ENCODE measurements at regions not wholly inside any gene's neighbourhood (a gene's known extent, or its start where the extent isn't known, plus 50 kb on each side); places are given as distances from the start of the nearest gene placed in this dataset.
"Not testable (repeated sequence)": the region's sequence is repeated elsewhere in the genome, so short reads cannot be mapped to it uniquely, and the experiment has no call there.

DNA sequence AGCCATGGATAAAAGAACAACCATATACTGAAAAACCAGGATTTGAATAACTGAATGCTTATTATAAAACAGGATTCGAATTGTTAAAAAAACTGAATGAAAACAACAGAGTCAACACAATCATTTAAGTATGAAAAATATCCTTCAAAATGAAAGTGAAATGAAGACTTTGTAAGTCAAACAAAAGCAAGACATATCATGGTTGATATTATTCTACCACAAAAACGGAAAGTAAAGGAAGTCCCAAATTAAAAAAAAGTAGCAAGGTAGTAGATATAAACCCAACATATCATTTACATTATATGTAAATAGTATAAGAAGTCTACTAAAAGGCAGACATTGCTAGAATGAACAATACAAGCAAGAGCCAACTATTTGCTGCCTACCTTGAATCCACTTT is 63.1 kb upstream of the POTEC start:
- Mint-ChIP-seq H3K27ac (ENCODE audit: low read depth) (peak overlapping the region; percentile 71), H3K4me1 (peaks cover 23% of the 10 kb centered on the region), H3K4me3 (peak overlapping the region; percentile 56)
- H3K27me3 Mint-ChIP-seq; H3K36me3 Mint-ChIP-seq (ENCODE audit: insufficient read depth); ATAC-seq (replicated peaks; ENCODE audit: extremely low read depth, poor library complexity, severe bottlenecking); DNase-seq (ENCODE audit: low spot score in 2 of 2); H3K9me3 Mint-ChIP-seq: not testable (repeated sequence)

DNA sequence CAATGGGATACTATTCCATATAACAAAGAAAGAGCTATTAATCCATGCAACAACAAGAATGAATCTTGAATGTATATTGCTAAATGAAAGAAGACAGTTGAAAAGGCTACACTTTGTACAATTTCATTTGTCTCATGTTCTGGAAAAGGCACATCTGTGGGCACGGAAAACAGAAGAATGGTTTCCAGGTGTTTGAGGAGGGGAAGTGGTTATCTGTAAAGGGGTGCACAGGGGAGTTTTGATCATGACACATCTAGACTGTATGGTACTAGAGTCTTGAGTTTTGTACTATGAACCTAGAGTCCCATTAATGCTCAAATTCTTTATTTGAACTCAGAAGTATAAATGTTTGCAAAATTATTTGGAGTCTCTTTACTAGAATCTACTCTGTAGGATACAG is 64.0 kb upstream of the POTEC start:
- not testable (repeated sequence) for DNase-seq (ENCODE audit: low spot score in 2 of 2); H3K9me3 Mint-ChIP-seq; H3K27me3 Mint-ChIP-seq; ATAC-seq (replicated peaks; ENCODE audit: extremely low read depth, poor library complexity, severe bottlenecking); H3K4me3 Mint-ChIP-seq; H3K36me3 Mint-ChIP-seq (ENCODE audit: insufficient read depth)
- Mint-ChIP-seq H3K4me1 (peaks cover 23% of the 10 kb centered on the region), H3K27ac (ENCODE audit: low read depth) (peak overlapping the region; percentile 71)

DNA sequence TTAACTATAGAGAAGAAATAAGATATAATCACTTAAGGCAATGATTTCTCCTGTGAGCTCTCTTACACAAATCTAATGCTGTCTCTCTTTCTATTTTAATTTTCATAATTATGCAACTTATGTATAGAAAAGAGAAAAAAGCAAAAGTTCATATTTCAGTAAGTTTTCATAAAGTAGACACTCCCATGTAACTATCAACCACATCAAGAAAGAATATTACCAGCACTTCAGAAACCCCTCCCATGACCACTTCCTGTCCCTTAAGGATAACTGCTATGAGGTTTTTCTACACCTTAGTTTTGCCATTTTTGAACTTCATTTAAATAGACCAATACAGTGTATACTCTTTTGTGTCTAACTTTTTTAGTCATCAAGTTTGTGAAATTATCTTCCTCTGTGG is 69.0 kb upstream of the POTEC start:
- Mint-ChIP-seq H3K27ac (ENCODE audit: low read depth) (peak overlapping the region; percentile 53), H3K4me1 (peaks cover 15% of the 10 kb centered on the region)
- DNase-seq (ENCODE audit: low spot score in 2 of 2); H3K9me3 Mint-ChIP-seq; H3K36me3 Mint-ChIP-seq (ENCODE audit: insufficient read depth); H3K27me3 Mint-ChIP-seq; H3K4me3 Mint-ChIP-seq: not testable (repeated sequence)
- ATAC-seq (replicated peaks; ENCODE audit: extremely low read depth, poor library complexity, severe bottlenecking): peak; percentile 98

DNA sequence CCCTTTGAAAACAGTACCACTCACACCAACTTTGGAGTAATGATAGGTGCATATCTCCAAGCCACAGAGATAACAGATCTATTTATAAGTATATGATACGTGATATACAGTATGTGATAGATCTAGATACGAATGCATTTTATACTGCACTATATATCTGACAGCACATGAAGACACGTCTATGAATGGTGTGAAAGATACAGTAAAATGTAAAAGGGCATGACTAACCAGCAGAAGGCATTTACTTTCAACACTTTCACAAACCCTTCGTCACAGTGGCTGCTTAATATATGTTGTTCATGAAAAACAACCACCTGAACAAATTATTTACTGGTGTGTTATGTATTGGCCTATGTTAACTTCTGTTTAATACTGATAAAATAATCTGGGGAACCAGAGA is 71.1 kb upstream of the POTEC start:
- Mint-ChIP-seq H3K9me3 (peaks cover 12% of the 10 kb centered on the region), H3K4me1 (peaks cover 13% of the 10 kb centered on the region)
- not testable (repeated sequence) for H3K27me3 Mint-ChIP-seq; H3K27ac Mint-ChIP-seq (ENCODE audit: low read depth); DNase-seq (ENCODE audit: low spot score in 2 of 2); ATAC-seq (replicated peaks; ENCODE audit: extremely low read depth, poor library complexity, severe bottlenecking); H3K36me3 Mint-ChIP-seq (ENCODE audit: insufficient read depth); H3K4me3 Mint-ChIP-seq

DNA sequence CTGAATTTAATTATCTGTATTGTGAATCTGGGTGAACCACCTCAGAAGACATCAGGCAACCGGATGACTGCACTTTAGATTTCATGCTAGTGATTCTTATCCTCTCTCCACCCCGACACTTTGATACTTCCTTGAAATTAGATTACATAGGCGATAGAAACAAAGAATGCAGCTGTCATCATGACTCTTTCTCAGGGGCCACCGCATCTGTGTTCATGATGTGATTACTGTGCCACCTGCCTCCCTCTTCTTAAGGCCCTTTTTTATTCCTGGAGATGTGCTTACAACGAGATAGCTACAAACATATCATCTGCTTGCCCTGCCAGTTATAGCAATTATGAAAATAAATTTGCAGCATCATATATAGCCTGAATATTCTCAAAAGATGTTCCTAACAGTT is 83.9 kb upstream of the POTEC start:
- not testable (repeated sequence) for H3K36me3 Mint-ChIP-seq (ENCODE audit: insufficient read depth); ATAC-seq (replicated peaks; ENCODE audit: extremely low read depth, poor library complexity, severe bottlenecking); H3K9me3 Mint-ChIP-seq; H3K4me3 Mint-ChIP-seq; H3K27me3 Mint-ChIP-seq; H3K4me1 Mint-ChIP-seq; H3K27ac Mint-ChIP-seq (ENCODE audit: low read depth); DNase-seq (ENCODE audit: low spot score in 2 of 2)

DNA sequence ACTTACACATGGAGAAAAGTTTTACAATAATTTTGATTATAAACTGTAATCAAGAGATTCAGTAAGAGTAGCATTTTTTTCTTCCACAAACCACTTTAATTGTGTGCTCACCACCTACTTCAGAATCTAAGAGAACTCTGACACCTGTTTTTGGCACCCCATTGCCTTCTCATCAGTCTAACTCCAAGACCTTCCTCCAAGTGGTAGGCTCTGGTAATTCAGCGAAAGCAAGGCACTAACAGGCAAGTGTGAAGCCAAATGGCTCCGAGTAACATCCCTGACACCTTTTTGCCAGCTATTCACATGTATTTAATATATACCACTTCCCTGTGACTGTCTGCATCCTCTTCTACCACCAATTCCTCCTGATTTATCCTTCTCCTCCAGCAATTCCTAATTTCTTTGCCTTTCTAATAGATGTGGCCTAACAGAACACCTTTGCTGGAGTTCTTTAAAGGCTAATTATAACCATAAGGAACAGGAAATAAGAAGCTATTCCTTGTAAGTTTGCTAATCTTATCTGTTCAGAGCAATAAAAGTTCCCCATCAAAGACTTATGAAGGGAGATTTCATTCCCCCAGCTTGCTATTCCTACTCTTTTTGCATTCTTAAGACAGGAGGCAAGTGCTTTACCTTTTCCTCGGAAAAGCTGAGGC is 85.1 kb upstream of the POTEC start:
- H3K4me1 Mint-ChIP-seq; H3K4me3 Mint-ChIP-seq; DNase-seq (ENCODE audit: low spot score in 2 of 2); ATAC-seq (replicated peaks; ENCODE audit: extremely low read depth, poor library complexity, severe bottlenecking); H3K9me3 Mint-ChIP-seq; H3K27me3 Mint-ChIP-seq; H3K27ac Mint-ChIP-seq (ENCODE audit: low read depth); H3K36me3 Mint-ChIP-seq (ENCODE audit: insufficient read depth): not testable (repeated sequence)

DNA sequence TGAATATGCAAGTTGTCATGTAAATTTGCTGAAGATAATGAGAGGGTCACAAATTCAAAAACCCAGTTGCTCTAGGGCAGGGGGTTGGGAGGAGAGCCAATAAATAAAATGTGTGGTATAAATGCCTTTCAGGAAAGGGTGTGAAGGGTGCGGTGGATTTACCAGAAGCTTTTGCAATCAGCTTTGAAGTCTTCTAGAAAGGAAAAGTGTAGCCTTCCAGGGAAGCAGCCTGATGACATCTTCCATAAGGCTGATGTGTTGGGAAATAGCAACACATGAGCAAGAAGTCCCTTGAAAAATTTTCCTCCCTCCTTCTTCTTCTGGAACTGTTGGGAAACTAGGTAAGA is 85.6 kb upstream of the POTEC start:
- H3K27ac Mint-ChIP-seq (ENCODE audit: low read depth); H3K9me3 Mint-ChIP-seq; H3K4me1 Mint-ChIP-seq; DNase-seq (ENCODE audit: low spot score in 2 of 2); H3K36me3 Mint-ChIP-seq (ENCODE audit: insufficient read depth); H3K27me3 Mint-ChIP-seq; H3K4me3 Mint-ChIP-seq; ATAC-seq (replicated peaks; ENCODE audit: extremely low read depth, poor library complexity, severe bottlenecking): not testable (repeated sequence)

DNA sequence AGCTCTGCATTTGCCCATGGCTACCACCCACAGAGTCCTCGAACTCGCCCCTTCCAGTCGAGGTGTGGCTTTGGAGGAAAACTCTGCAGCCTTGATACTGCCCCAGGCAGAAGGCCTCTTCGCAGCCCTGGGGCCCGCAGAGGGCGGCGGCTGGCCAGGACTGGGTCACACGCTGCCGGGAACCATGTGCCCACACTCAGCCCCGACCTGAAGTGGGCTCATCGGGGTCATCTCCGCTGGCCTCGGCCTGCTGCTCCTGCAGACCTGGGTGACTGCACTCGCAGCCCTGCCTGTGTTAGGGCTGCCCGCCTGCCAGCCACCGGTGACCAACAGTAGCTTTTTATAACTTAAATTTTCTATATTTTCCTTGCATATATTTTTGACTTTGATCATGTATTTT is 89.6 kb upstream of the POTEC start:
- ATAC-seq (replicated peaks; ENCODE audit: extremely low read depth, poor library complexity, severe bottlenecking); H3K27me3 Mint-ChIP-seq: not testable (repeated sequence)

DNA sequence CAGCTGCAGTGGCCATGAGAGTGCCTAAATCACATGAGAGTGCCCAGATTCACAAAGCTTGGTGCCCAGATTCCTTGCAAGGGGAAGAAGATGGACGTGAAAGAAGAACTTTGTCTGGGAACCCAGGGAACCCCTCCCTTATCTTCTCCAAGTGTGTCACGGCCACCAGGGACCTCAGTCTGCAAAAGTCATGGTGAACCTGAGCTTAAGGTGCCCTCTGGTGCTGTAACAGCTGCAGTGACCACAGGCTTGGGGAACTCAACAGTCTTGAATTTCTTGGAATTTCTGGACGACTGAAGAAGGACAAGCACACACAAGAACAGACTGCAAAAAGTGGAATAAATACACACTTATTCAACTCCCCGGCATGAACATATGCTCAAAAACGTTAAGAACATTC is 94.6 kb upstream of the POTEC start:
- H3K27me3 Mint-ChIP-seq: peaks cover 13% of the 10 kb centered on the region
- H3K9me3 Mint-ChIP-seq; DNase-seq (ENCODE audit: low spot score in 2 of 2); H3K4me3 Mint-ChIP-seq; H3K36me3 Mint-ChIP-seq (ENCODE audit: insufficient read depth); H3K27ac Mint-ChIP-seq (ENCODE audit: low read depth); H3K4me1 Mint-ChIP-seq: not testable (repeated sequence)
- ATAC-seq (replicated peaks; ENCODE audit: extremely low read depth, poor library complexity, severe bottlenecking): peak; percentile 45

More for the DNA sequence above, 89.6 kb upstream of the POTEC start:
- not testable (repeated sequence) for H3K9me3 Mint-ChIP-seq; H3K27ac Mint-ChIP-seq (ENCODE audit: low read depth); H3K4me3 Mint-ChIP-seq; DNase-seq (ENCODE audit: low spot score in 2 of 2); H3K4me1 Mint-ChIP-seq; H3K36me3 Mint-ChIP-seq (ENCODE audit: insufficient read depth)

DNA sequence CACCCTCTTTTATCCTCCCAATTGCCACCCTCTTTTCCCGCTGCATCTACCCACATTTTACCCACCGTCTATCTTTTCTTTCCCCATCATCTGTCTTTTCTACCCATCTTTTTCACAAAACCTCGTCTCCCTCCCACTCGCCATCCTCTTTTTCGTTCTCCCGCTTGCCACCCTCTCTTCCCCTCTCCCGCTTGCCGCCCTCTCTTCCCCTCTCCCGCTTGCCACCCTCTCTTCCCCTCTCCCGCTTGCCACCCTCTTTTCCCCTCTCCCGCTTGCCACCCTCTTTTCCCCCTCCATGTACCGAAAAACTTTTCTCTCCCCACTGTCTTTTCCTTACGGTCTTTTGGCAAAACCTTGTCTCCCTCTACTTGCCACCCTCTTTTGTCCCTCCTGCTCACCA is 97.7 kb upstream of the POTEC start:
- H3K4me1 Mint-ChIP-seq; H3K9me3 Mint-ChIP-seq; H3K36me3 Mint-ChIP-seq (ENCODE audit: insufficient read depth); DNase-seq (ENCODE audit: low spot score in 2 of 2); H3K4me3 Mint-ChIP-seq: not testable (repeated sequence)
- Mint-ChIP-seq H3K27ac (ENCODE audit: low read depth) (peak overlapping the region; percentile 53), H3K27me3 (peaks cover 13% of the 10 kb centered on the region)
- peak; percentile 35 for ATAC-seq (replicated peaks; ENCODE audit: extremely low read depth, poor library complexity, severe bottlenecking)

DNA sequence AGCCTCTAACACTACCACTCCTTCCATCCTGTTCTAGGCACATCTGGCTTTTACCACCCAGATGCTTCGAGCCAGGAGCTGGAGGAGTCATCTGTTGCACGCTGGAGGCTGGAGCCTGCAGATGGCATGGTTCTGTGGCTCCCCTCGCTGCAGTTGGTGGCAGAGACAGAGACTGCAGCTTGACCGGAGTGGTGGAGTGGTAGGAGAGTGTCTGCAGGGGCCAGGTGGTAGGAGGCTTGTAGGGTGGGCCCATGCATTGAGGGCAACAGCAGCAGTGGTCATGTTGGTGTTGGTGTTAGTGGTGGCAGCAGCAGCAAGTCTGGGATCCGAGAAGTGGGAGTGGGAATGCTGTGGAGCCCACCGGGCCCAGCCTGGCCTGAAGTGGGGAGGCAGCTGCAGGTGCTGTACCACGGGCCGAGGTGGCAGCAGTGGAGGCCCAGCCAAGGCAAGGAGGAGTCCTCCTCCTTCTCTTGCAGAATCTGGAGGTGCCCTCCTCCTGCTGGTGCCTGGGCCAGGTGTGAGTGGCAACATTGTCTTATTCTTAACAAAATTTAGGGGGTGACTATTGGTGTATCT is 100.4 kb upstream of the POTEC start:
- H3K36me3 Mint-ChIP-seq (ENCODE audit: insufficient read depth); ATAC-seq (replicated peaks; ENCODE audit: extremely low read depth, poor library complexity, severe bottlenecking); DNase-seq (ENCODE audit: low spot score in 2 of 2); H3K4me3 Mint-ChIP-seq; H3K27ac Mint-ChIP-seq (ENCODE audit: low read depth); H3K9me3 Mint-ChIP-seq; H3K4me1 Mint-ChIP-seq: not testable (repeated sequence)
- peaks cover 13% of the 10 kb centered on the region for H3K27me3 Mint-ChIP-seq

DNA sequence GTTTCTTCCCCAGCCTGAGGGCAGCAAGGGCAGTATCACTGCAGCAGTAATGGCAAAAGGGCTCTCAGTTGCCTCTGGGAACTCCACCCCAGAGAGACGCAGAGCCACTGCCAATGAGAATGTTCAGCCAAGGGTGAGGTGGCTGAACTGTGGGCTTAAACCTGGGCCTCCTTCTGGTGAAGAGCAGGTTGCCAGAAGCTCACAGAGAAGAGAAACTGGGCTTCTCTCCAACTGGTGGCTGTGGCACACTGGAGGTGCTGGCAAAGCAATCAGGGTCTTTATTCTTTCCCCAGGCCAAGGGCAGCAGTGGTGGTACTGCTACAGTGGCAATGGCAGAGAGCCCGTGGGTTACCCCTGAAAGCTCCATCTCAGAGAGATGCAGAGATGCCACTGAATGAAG is 54.9 kb upstream of the ANKRD30B start:
- not testable (repeated sequence) for H3K4me3 Mint-ChIP-seq; DNase-seq (ENCODE audit: low spot score in 2 of 2); H3K4me1 Mint-ChIP-seq; H3K27ac Mint-ChIP-seq (ENCODE audit: low read depth); ATAC-seq (replicated peaks; ENCODE audit: extremely low read depth, poor library complexity, severe bottlenecking); H3K27me3 Mint-ChIP-seq; H3K36me3 Mint-ChIP-seq (ENCODE audit: insufficient read depth); H3K9me3 Mint-ChIP-seq

DNA sequence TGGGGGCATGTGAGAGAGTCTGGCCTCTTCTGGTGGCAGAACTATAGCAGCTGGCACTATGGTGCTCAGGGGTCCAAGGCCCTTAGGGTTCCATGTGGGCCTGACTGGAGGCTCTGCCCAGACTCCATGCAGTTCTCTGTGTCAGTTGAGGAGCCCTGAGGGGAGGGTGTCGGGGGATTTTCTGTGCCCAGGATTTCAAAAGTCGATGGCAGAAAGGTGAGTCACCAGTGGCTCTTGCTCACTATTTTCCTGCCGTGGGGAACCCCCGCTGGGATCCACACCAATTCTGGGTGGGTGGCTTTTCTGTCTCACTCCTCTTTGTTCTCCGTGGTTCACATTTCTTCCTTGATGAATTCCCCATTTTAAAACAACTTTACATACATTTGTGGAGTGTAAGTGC is 54.1 kb upstream of the ANKRD30B start:
- not testable (repeated sequence) for ATAC-seq (replicated peaks; ENCODE audit: extremely low read depth, poor library complexity, severe bottlenecking); DNase-seq (ENCODE audit: low spot score in 2 of 2); H3K27me3 Mint-ChIP-seq; H3K27ac Mint-ChIP-seq (ENCODE audit: low read depth); H3K4me1 Mint-ChIP-seq; H3K9me3 Mint-ChIP-seq; H3K36me3 Mint-ChIP-seq (ENCODE audit: insufficient read depth); H3K4me3 Mint-ChIP-seq

Measured in central memory CD8-positive, alpha-beta T cell (primary cell).